ENCODE measurements at regions not wholly inside any gene's neighbourhood (a gene's known extent, or its start where the extent isn't known, plus 50 kb on each side); places are given as distances from the start of the nearest gene placed in this dataset.

DNA sequence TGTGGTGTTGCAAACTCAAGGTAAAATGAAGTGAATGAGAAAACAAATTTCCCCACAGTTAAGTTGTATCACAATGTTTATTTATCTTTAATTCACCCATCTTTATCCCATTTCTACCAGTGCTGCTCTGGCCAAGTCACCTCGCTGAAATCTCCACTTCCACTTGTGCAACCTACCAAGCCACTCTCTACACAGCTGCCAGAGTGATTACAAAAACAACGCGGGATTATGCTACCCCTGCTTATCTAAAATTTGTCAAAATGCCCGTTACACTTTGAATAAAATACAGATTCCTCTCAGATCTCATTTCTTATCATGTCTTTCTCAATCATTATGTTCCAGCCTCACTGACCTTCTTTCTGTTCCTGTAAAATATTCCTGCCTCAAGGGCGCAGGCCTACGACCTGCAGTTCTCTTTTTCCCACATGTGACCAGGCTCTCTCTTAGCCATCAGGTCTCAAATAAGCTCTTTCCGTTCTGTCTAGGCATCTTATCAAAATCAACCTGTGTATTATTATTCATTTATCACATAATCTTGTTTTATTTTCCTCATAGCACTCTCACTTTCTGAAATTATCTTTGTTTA lies 95.6 kb downstream of the NTMT2 start:
- Histone ChIP-seq H2BK5ac (ENCODE audit: low read depth, low read length) (no peak overlapping the region), H3K4ac (replicated peaks; ENCODE audit: insufficient read length, low read depth, low read length) (no peak overlapping the region), H3K18ac (ENCODE audit: extremely low read depth, low read length) (no peak overlapping the region), H2BK20ac (ENCODE audit: low read length) (no peak overlapping the region), H4K8ac (ENCODE audit: extremely low read depth, insufficient read depth, low read length) (no peak overlapping the region), H3K14ac (ENCODE audit: insufficient read length) (no peak overlapping the region), H3K23ac (ENCODE audit: insufficient read length) (no peak overlapping the region), H3K4me2 (ENCODE audit: insufficient read depth in 1 of 2, low read depth in 2 of 2, low read length in 2 of 2) (no peak overlapping the region), H3K79me2 (ENCODE audit: control insufficient read depth in 1 of 2, insufficient read depth in 2 of 2, low read length in 2 of 2) (no peaks in the 10 kb centered on the region), H3K9ac (replicated peaks in 1 of 4; ENCODE audit: extremely low read depth in 1 of 4, low read depth in 3 of 4, low read length in 3 of 4) (no peak overlapping the region), H2BK120ac (replicated peaks; ENCODE audit: low read depth, low read length) (no peak overlapping the region), H2BK12ac (ENCODE audit: low read depth, low read length) (no peak overlapping the region), H3K23me2 (ENCODE audit: low read depth, low read length) (no peaks in the 10 kb centered on the region), H3K9me3 (ENCODE audit: insufficient read depth in 2 of 2, low read depth in 1 of 2, low read length in 1 of 2) (no peaks in the 10 kb centered on the region), H4K5ac (ENCODE audit: insufficient read length, low read depth, low read length) (no peak overlapping the region), H3K27me3 (replicated peaks in 1 of 4; ENCODE audit: control insufficient read depth in 3 of 4, extremely low read depth in 1 of 4, insufficient read depth in 3 of 4, low read length in 3 of 4) (no peaks in the 10 kb centered on the region), H3K56ac (replicated peaks; ENCODE audit: insufficient read length, low read depth, low read length) (no peak overlapping the region), H2BK15ac (ENCODE audit: low read length) (no peak overlapping the region), H2AK5ac (ENCODE audit: low read depth, low read length) (no peak overlapping the region), H4K91ac (replicated peaks; ENCODE audit: insufficient read length, low read length) (no peak overlapping the region), H4K20me1 (replicated peaks in 1 of 2; ENCODE audit: control insufficient read depth in 1 of 2, insufficient read depth in 2 of 2, low read length in 2 of 2) (no peaks in the 10 kb centered on the region), H3K4me1 (replicated peaks in 1 of 4; ENCODE audit: control insufficient read depth in 3 of 4, insufficient read depth in 4 of 4, low read length in 3 of 4) (no peaks in the 10 kb centered on the region), H3K79me1 (ENCODE audit: low read depth, low read length) (no peaks in the 10 kb centered on the region), H3K27ac (ENCODE audit: low read depth, low read length) (no peak overlapping the region), H3K36me3 (ENCODE audit: control insufficient read depth in 2 of 4, insufficient read depth in 4 of 4, low read length in 3 of 4) (no peaks in the 10 kb centered on the region), H2AFZ (ENCODE audit: low read length) (no peak overlapping the region), H3K4me3 (ENCODE audit: extremely low read depth in 1 of 4, insufficient read depth in 2 of 4, low read depth in 3 of 4, low read length in 4 of 4) (no peak overlapping the region)
- ChIA-PET CTCF (ENCODE audit: partially characterized antibody) (interaction anchor here (0.9 to 1.2 kb wide), 2 partner anchors 9 to 322 kb away, joined by 3 read pairs; no protein-coding TSS in a partner anchor), POLR2A (ENCODE audit: partially characterized antibody) (no interaction called here)
- FAIRE-seq (no peak), DNase-seq (ENCODE audit: low read depth in 1 of 2, low spot score in 2 of 2) (no peak)
- 97% methylated on average over 7 of the region's 7 CpGs; no CpG with 5 or more reads in 1 of the 2 experiments for WGBS, 2 experiments (ENCODE audit: extremely low coverage in 1 of 2, insufficient coverage in 1 of 2, insufficient read length in 1 of 2, insufficient replicate concordance in 2 of 2, low coverage in 1 of 2, low lambda C conversion rate in 2 of 2, missing lambda C conversion rate in 1 of 2)
- no peak for TF ChIP-seq EGR1 (IDR thresholded peaks at IDR 0.05; ENCODE audit: borderline replicate concordance, low read depth, low read length)
- no peak for TF ChIP-seq BACH1 (IDR thresholded peaks at IDR 0.05; ENCODE audit: low read length)
- TF ChIP-seq CHD2 (IDR thresholded peaks at IDR 0.05; ENCODE audit: low read length): no peak
- TF ChIP-seq, protein P1, sequence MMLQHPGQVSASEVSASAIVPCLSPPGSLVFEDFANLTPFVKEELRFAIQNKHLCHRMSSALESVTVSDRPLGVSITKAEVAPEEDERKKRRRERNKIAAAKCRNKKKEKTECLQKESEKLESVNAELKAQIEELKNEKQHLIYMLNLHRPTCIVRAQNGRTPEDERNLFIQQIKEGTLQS (IDR thresholded peaks at IDR 0.05; ENCODE audit: insufficient read depth, low read depth, low read length): no peak
- no peak for TF ChIP-seq FOSL1 (IDR thresholded peaks at IDR 0.05; ENCODE audit: insufficient read depth, low read depth, low read length)
- TF ChIP-seq CREB1 (IDR thresholded peaks at IDR 0.05): no peak

All from H1 (cell line).